ENCODE measurements at regions not wholly inside any gene's neighbourhood (a gene's known extent, or its start where the extent isn't known, plus 50 kb on each side); places are given as distances from the start of the nearest gene placed in this dataset.
"Not testable (repeated sequence)": the region's sequence is repeated elsewhere in the genome, so short reads cannot be mapped to it uniquely, and the experiment has no call there.

DNA sequence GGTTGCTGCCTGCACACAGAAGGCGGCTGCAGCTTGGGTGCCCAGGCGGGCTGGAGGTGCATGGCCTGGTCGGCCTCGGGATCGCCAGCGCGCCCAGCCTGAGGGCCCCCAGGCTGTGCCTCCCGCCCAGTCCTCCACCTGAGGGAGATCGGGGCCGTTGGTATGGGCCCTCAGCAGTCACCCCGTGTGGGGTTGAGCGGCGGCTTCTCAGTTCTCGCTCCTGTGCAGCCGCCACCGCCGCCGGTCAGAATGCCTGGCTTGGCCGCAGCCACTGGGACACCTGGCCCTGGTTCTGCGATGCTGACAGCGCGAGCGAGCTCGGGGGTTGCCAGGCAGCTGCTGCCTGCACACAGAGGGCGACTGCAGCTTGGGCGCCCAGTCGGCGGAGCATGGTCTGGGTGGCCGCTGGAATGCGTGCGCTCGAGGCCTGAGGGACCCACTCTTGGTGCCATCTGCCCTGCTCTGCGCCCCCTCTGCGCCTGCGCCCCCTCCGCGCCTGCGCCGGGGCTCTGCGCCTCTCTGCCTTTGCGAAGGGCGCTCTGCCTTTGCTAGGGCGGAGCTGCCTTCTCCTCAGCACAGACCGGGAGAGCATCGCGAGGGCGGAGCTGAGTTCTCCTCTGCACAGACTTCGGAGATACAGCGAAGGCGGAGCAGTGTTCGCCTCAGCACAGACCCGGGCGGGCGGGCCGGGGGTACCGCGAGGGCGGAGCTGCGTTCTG, 84.6 kb upstream of the ZNG1F start:
- peak; percentile 86 for DNase-seq (ENCODE audit: low read depth)

DNA sequence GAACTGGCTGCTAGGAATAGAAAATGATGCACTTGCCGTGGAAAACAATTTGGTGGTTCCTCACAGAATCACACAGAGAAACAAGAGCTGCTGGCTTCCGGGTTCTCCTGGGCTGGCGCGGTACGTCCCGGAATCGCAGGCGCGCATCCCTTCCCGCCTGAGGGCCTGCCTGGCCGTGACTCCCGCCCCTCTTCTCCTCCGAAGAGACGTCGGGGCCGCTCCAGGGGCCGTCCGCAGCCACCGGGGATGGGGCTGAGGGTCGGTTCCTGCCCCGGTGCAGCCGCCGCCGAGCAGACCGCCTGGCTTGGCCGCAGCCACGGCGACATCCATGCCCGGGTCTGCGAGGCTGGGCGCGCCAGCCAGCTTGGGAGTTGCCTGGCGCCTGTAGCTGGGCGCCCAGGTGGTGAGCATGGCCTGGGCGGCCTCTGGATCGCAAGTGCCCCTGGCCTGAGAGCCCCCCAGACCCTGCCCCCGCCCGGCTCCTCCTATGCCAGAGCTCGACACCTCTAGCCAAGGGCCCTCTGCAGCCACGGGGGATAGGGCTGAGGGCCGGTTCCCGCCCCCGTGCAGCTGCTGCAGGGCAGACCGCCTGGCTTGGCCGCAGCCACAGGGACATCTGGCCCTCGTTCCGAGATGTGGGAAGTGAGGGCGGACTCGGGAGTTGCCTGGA, 83.9 kb upstream of the ZNG1F start:
- peak; percentile 50 for DNase-seq (ENCODE audit: low read depth)

DNA sequence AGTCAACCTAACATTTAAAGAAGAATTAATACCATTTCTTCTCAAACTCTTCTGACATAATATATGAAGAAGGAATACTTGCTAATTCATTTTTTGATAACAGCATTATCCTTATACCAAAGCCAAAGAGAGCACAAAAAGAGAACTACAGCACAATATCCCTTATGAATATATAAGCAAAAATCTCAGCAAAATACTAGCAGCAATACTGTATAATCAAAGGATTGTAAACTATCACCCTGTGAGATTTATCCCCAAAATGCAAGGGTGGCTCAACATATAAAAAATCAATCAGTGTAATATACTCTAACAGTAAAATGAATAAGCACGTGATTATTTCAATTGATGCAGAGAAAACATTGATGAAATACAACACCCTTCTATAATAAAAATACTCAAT, 81.9 kb upstream of the ZNG1F start:
- DNase-seq (ENCODE audit: low read depth) = not testable (repeated sequence)

DNA sequence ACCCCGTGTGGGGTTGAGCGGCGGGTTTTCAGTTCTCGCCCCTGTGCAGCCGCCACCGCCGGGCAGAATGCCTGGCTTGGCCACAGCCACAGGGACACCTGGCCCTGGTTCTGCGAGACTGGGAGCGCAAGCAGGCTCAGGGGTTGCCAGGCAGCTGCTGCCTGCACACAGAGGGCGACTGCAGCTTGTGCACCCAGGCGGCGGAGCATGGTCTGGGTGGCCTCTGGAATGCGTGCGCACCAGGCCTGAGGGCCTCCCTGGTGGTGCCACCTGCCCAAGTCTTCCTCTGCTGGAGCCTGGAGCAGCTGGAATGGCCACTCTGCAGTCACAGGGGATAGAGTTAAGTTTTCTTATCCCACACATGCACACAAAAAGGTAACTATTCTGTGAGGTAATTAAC, 80.4 kb upstream of the ZNG1F start:
- not testable (repeated sequence) for DNase-seq (ENCODE audit: low read depth)

DNA sequence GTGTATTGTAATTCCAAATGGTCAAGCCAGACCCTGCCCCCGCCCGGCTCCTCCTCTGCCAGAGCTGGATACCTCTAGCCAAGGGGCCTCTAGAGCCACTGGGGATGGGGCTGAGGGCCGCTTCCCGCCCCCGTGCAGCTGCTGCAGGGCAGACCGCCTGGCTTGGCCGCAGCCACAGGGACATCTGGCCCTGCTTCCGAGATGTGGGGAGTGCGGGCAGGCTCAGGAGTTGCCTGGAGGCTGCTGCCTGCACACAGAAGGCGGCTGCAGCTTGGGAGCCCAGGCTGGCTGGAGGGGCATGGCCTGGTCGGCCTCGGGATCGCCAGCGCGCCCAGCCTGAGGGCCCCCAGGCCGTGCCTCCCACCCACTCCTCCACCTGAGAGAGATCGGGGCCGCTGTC, 79.9 kb upstream of the ZNG1F start:
- DNase-seq (ENCODE audit: low read depth) = not testable (repeated sequence)

DNA sequence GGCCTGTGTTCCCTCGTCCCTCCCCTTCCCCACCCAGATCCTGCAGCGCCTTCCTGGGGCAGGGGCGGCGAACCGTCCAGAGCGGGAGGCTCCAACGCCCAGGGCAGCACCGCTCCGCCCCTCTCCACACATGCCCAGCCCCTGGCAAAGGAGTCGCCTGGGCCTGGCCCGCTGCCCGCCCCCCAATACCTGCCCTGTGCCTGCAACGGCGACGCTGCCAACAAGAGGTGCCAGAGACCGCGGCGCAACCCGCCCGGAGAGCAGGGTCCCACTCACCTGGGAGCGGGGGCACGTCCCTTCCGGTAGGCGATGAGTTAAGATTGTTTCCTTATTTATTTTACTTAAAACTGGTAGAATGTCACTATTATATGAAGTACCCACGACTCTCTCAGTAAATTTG, 77.5 kb upstream of the ZNG1F start:
- not testable (repeated sequence) for DNase-seq (ENCODE audit: low read depth)

DNA sequence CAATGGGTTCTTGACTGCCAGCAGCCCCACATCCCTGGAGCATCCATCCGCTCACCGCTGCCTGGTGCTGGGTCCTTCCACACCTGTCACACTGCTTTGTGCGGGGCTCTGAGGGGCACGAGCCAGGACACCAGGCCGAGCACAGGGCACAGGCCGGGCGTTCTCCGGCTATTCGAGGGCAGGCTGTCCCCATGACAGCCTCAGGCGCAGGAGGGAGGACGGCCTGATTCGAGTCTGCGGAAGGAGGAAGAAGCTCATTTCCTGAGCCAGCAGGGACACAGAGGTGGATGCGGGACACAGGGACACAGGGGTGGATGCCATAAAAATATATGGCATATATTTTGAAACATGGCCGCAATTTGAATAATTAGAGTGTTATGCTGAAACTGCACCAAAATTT, 76.9 kb upstream of the ZNG1F start:
- not testable (repeated sequence) for DNase-seq (ENCODE audit: low read depth)

DNA sequence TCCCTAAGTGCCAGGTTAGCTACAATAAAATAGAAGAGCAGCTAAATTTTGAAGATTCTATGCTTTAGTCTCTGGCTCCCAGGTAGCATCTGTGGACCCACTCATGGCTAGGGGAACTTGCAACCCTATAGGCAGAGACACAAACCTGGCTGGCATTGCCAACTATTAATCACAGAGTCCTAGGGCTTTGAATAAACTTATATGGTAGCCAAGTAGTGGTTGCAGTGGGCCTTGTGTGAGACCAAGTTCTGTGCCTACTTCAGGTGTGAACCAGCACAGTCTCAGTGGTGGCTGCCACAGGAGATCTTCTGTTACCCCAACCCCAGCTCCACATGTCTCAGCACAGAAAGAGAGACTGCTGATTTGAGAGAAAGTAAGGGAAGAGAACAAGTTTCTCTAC, 62.9 kb upstream of the ZNG1F start:
- DNase-seq (ENCODE audit: low read depth) = not testable (repeated sequence)

DNA sequence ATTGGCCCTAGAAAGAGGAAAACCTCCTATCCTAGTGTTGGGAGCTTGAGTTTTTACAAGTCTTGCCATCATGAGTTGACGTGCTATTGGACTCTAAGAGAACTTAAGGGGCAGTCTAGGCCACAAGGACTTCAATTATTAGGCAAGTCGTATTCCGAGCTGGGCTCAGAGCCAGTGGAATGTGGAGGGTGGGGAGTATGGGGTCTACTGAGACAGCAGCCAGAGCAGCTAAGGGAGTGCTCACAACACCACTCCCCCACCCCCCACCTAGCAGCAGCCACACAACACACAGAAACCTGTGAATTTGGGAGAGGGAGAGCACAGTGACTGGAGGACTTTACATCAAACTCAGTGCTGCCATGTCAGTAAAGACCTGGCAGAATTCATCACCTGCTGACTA, 62.0 kb upstream of the ZNG1F start:
- not testable (repeated sequence) for DNase-seq (ENCODE audit: low read depth)

DNA sequence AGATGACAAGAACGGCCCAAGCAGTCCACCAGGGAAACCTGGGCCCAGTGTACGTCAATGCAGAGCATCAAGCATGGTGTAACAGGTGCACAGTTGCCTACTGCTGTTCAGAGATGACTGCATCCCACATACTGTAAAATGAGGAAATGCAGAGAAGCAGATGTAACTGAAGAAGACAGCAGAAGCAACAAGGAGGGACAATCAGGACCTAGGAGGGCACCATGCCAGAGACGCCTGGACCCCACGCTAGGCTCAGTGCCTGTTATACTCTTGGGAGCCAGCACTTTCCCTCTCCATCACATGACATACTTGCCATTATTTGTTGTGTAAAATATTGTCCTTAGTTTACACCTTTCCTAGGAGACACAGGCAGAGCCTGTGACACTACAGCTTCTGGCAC, 57.6 kb upstream of the ZNG1F start:
- not testable (repeated sequence) for DNase-seq (ENCODE audit: low read depth)

Data from M059J (cell line).